ENCODE measurements at regions not wholly inside any gene's neighbourhood (a gene's known extent, or its start where the extent isn't known, plus 50 kb on each side); places are given as distances from the start of the nearest gene placed in this dataset.
"Not testable (repeated sequence)": the region's sequence is repeated elsewhere in the genome, so short reads cannot be mapped to it uniquely, and the experiment has no call there.

GRCh38 chr21:28581311-28581731, 411.4 kb downstream of the LTN1 start:
- TF ChIP-seq EZH2 (IDR thresholded peaks at IDR 0.05; ENCODE audit: insufficient read depth, poor library complexity, severe bottlenecking); EZH2phosphoT487 (IDR thresholded peaks at IDR 0.05; ENCODE audit: insufficient read depth, low read depth): not testable (repeated sequence)

Data from GM23248 (cell line).